Glomerular endothelial cell (primary cell): ENCODE measurements at regions not wholly inside any gene's neighbourhood (a gene's known extent, or its start where the extent isn't known, plus 50 kb on each side); places are given as distances from the start of the nearest gene placed in this dataset.

Experiments used
- DNase-seq: peaks from one replicate; pipeline ENCODE4 v3.0.0-alpha.2; 2011; ENCODE audit warnings: low read depth, low spot score; ENCODE audit errors: extremely low read depth

DNA sequence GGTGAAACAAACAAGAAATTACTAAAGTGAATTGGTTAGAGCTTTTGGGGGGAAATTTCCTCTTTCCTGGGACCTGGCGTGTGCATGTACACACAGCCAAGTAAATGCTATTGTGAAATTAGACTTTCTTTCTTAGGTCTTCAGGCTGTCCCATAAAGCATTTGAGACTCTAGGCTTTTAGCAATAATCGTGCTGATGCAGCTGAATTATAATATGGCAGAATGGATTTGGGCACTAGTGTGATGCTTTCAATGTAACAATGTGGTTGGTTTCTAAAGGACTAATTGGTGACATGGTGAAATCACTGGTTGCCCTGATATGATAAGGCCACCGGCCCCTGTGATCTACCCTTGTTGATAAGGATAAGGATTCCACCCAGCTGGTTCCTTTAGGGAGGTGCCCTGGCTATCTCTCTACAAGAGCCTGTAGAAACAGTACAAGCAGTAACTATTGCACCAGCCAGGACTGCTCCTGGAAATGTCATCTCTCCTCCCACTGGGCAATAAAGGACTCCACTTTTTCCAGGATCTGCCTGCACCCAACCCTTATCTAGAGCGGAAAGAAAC is 164.1 kb downstream of the TFAP2A start:
- no peak for DNase-seq

DNA sequence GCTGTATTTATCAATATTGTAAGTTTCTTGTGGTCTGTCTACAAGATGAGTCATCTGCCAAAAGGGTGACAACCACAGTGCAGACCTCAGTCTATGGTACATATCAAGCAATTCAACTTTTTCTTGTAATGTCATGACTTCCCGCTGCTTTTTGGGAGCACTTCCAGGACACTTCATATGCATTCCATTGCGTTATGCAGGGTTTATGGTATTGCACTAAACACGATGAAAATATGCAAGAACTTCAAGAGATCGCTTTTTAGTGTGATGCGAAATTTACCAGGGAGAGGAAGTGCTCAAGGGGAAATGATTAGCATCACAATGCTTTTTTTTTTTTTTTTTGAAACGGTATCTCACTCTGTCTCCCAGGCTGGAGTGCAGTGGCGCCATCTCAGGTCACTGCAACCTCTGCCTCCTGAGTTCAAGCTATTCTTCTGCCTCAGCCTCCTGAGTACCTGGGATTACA is 166.5 kb downstream of the TFAP2A start:
- DNase-seq: no peak

DNA sequence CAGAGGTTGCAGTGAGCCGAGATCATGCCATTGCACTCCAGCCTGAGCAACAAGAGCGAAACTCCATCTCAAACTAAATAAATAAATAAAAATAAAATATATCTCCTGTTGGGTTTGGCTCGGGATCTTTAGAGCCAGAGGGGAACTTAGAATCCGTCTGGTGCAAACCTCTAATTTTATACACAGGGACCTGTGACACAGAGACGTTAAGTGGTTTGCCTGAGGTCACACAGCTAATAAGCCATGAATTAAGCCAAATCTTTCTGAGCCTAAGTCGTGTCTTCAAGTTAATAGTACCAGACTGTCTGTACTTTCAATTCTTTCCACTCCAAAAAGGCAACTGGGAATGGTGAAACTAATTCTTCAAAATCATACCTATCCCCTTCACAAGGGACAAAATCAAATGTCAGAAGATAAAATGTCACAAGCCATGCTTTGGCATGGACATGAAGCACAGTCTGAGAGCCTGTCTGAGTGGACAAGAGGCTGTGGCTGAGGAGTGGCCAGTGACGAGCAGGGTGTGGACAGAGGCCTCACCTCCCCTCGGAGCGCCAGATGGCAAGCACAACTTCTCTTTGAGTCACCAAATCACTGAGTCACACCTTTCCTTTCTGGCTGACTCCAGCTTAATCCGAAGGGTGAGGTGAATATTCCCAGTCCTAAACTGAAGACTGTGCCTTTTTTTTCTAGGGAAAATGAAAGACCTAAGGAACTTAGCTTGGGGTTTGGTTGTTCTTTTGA is 177.4 kb downstream of the TFAP2A start:
- DNase-seq: no peak

DNA sequence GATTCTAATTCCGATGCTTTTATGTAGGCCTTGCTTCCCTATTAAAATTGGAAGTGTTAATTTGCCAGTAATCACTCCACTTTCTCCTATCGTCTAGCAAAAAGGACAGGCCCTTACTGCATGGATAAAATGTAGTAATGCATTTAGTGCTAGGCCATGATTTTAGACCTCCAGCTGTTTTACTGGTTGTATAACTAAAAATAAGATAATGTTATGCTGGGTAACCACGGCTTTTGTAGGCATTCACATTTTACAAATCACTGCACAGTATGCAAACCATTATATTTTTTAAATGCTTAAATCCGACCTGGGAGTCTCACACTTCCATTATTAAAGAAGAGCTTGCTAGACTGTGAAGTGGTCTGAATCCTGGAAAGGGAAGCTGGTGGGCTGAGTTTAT is 179.5 kb downstream of the TFAP2A start:
- DNase-seq: no peak

DNA sequence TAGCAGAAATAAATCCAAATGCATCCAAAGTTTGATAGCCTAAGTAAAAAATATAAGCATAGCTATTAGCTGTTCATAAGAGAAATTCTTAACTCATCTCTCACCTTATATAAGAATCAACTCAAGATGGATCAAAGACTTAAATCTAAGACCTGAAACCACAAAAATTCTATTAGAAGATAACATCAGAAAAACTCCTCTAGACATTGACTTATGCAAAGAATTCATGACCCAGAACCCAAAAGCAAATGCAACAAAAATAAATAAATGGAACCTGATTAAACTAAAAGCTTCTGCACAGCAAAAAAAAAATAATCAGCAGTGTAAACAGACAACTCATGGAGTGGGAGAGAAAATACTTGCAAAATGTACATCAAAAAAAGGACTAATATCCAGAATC is 184.3 kb downstream of the TFAP2A start:
- DNase-seq: no peak

DNA sequence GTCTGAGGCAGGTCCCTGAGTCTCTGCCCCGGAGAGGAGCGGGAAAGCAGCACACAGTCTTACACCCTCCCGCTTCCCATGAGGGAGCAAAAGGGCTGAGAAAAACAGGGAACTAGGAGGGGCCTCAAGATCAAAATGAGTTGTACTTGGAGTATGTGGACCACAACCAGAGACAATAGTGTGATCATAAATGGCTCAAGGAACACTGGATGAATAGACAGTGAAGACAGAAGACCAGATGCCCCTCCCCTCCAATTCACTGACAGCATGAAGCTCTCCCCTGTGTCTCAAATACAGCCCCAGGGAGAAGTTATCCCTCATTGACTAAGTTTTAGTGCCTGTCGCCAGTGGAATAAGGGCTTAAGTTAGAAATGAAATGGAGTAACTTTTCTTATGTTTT is 191.0 kb downstream of the TFAP2A start:
- no peak for DNase-seq

DNA sequence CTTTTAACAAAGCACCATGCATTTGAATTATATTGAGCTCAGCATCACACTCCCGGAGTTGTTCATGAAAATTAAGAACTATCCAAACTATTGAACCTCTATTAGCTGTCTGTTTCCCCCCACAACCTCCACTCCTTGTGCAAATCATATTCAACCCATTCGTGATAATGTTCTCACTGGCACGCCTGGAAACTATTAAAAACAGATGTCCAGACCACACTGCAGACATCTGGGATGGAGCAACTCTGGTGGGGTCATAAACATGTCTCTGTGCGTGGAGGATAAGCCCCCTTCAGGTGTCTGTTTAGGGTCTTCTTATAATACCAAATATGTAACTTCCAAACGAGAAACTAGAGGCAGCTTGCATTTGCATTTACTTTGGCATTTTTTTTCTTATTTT is 193.7 kb downstream of the TFAP2A start:
- DNase-seq: no peak

DNA sequence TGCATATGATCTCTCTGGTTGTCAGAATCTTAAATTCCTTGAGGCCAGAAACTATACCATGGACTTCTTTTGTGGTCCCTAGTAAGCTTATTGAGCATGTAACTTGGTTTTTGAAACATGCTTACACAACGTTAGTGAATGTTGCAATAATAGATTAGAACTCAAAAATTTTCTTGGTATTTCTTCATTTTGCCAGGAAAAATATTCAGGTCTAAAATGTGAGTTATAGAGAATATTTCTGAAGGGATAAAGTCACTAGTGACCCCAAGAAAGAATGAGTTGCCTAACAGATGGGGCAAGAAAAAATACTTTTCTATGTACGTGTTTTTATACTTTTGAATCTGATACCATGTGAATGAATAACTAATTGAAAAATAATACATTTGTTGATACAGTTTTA is 195.4 kb downstream of the TFAP2A start:
- DNase-seq: no peak

DNA sequence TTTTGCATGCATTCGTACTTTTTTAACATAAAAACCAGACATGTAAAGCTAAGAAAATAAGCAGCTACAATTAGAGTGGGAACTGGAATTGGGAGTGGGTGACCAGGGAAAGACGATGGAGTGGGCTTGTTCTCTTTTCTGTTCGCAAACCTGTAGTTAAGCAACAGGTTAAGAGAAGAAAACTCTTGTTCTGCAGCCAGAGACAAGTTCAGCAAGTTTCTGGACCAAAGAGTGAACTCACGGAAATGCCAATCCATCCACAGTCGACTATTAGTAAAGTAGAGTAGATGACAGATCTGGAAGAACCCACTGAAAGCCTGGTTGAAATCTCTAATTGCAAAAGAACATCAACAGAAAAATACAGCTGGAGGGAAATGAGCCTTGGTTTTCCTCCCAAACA is 197.8 kb downstream of the TFAP2A start:
- no peak for DNase-seq

DNA sequence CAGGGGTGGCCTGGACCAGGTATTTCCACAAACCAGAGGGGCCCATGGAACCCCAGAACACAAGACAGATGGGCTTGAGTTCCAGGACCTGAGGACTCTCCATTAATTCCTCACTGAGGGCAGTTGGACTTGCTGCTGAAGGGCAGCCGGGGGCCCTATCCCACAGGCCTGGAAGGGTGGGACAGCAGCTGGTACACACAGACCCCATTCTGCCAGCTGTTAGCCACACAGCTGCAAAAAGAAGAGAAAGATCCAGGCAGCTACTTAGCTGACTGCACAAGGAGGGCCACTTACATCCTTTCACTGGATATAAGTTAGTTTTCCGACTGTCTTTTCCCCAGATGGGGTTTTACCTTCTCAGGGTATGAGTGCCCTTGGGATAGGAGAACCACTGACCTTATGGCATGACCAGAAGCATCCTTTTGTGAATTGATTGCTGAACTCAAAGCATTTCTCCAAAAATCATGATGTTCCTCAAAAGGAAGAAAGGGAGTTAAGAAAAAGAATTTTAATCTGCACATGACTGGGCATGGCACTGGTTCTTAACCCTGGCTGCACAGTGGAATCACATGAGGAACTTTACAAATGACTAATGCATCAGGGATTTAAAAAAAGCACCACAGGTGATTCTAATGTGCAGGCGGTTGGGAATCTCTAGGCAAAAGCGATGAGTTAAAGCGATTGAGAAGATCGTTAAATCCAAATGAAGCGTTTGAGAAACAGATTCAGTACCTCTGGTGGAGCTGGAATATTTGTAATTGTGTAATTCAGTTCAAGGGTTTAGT is 199.4 kb downstream of the TFAP2A start:
- no peak for DNase-seq

DNA sequence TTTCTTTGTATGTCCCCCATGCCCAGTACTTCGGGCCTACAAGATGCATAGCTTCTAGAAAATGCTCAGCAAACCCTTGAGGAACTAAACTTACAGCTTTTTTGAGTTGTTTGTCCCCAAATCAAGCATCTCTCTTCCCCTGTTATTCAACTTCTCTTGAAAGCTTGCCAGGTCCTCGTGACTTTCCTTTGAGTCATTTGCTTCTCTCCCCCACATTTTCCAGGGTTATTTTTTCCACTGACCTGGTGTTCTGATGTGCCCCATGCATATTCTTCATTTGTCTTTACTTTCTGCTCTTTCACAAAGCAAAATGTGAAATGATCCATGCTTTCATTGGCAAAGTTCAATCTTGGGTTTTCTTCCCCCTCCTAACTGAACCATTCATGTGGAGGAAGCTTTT is 204.8 kb downstream of the TFAP2A start:
- DNase-seq: no peak

DNA sequence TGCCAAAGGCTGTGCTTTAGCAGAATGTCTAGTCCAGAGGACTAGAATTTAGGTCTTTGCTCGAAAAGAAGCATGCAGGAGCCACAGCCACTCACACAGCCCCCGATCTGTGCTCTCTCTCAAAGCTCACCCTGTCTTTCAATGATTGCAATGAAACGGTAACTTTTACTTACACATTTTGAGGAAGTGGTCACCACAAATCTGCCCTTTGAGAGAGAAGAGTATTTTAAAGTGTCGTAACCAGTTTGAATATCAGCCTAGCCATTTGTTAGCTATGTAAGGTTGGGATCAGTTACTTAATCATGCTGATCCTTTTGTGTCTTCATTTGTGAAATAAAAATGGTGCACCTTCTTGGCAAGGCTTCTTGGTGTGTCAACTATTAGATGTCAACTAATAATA is 209.0 kb downstream of the TFAP2A start:
- no peak for DNase-seq

DNA sequence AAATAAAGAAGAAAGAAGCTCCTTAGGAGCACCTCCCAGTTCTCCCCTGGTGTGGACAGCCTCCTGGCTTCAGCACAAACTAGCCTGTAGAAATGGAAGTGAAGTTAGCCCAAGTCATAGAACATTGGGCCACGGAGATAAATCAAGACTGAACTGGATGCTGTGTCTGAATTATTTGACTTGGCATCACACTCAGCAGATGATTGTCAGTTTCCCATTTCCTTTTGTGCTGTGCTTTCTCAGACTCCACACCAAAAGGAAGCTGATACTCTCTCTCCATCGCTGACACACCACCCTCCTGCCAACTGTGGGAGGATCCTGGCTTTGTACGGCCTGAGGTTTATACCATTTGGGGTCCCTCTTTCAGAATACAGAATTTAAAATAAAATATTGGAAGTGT is 209.8 kb downstream of the TFAP2A start:
- DNase-seq: no peak

DNA sequence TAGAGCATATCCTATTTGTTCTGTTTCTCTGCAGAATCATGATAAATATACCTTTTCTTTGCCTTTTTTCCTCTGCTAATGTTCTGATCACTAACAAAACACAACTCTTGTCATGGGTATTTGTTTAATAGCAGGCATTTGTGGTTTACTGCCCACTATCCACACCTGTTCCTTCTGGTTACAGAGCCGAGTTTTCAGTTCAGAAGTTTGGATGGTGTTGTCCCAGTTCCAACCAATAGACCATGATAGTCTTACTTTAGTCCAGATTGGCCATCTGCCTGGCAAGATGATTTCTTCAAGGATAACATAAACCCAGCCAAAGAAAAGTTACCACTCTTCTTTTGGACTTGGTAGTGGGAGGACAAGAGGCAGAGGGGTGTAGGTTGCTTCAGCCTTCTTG is 211.2 kb downstream of the TFAP2A start:
- no peak for DNase-seq

DNA sequence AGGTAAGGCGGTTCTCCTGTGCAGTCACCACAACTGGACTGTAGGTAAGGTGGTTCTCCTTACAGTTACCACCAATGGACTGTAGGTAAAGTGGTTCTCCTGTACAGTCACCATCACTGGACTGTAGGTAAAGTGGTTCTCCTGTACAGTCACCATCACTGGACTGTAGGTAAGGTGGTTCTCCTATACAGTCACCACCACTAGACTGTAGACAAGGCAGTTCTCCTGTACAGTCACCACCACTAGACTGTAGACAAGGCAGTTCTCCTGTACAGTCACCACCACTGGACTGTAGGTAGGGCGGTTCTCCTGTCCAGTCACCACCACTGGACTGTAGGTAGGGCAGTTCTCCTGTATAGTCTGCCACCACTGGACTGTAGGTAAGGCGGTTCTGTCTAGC is 212.3 kb downstream of the TFAP2A start:
- DNase-seq: no peak

DNA sequence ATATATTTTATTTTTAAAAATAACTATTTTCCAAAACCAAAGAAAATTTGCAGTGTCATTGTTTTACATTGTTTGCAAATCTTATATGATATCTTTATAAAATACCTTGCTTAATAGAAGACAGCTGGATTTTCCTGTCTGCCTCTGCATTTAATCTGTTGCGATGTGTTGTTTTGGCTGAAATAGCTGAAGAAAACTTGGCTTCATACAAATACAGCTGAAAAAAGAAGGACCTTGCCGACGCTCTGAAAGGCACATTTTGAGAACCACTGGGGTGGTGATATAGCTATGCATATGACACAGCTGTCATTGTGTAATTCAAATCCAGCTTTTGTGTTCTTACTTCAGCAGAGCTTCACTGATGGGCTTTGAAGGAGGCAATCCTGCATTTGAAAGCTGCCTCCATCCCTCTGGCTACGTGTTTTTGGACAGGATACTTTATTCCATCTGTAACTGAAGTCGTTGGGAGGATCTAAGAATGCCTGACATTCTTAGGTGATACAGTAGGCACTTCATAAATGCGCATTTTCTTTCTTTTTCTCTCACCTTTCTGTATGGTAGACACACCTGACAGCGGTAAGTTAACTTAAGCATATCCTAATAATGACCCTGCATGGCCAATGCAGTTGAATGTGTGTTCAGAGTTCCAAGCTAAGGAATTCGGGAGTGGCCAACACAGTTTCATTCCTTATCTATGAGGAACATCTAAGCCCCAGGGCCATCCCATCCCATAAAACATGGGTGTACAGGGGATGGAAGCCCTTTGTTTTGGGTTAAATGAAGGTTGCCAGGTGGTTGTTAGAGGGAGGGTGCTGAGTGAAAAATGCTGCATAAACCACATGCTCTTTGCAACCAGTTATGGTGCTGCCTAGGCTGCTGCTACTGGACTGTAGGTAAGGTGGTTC is 213.0 kb downstream of the TFAP2A start:
- no peak for DNase-seq

DNA sequence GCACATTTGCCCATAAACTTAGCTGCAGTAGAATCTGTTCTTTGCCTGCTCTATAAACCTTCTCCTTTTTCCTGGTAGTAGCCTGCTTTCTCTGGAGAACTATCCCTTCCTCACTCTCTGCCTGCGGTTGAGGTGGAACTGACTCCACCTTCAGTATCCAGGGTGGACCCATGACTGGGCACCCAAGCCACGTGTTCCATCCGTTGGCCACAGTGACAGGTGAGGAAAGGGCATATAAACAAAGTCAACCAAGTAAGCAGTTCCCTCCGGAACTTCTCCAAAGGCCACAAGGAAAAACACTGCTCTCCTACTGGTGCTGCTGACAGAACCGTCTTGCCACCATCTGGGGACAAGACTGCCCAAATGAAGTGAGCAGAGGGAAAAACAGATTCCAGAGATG is 218.8 kb downstream of the TFAP2A start:
- no peak for DNase-seq

DNA sequence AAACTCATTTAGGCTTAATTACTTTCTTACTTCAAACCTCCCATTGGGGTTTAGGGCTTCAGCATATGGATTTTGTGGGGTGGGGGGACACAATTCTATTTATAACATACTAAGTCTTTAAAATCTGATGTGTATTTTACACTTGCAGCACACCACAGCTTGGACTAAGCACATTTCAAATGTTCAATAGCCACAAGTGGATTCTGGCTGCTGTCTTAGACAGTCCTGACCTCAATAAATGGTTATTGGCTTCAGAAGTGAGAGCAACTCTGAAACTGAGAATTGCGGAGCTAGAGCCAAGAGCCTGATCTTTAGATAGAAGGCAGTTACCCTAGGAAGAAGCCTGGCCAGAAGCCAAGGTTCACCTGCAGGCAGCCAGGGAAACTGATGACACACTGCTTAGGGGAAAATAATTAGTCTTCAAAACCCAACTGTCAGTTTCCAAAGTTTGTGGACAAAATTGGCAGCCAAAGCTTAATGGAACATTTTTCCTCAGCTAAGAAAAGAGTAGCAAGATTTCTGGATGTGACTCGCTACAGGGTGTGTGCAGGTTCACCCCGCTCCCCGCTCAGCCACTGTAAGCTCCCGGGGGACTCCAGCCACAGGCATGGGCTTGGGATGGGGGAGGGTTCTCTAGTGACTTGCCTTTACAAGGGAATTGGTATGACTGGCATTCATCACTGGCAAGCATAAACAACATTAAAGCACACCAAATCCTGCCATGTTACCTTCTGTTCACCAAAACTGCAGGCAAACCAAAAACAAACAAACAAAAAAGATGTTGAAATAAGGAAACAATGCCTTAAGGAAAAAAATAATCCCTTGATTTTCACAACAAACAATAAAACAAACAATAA is 219.8 kb downstream of the TFAP2A start:
- no peak for DNase-seq

DNA sequence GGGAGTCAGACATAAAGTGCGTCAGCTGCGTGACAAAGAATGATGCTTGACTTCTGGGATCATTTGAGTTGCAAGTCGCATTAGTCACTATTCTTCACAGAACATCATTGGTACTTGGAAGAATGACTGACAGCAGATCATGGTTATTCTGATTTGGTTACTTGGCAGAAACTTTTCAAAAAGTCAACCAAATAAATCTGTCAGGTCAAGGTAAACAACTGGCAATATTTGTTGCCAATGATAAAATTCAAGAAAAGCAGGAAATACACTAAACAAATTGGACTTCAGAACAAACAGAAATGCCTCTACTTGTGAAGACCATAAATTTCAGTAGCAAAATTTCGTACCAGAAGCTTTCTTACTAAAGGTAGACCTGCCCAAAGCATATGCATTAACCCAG is 221.6 kb downstream of the TFAP2A start:
- no peak for DNase-seq

DNA sequence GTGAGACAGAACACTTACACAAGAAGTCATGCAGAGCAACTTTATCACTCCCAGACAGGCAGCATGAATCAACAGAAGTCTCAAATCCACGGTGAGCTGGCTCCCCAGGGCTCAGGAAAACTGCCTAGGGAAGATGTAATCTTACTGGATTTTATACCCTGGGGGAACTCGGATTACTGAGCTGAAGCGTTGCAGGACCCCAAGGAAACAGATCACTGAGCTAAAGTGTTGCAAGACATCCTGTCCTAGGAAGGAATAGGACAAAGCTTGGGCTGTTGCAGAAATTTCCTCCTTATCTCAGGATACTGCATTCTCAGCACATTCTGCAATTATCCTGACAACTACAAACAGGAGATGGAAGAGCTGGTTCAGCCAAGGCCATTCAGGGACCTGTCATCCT is 224.8 kb downstream of the TFAP2A start:
- no peak for DNase-seq
